ENCODE measurements at regions not wholly inside any gene's neighbourhood (a gene's known extent, or its start where the extent isn't known, plus 50 kb on each side); places are given as distances from the start of the nearest gene placed in this dataset.

- no peak for DNase-seq
Observed at GRCh38 chr2:2842466-2842865, 511.4 kb upstream of the MYT1L start.

GRCh38 chr2:2840681-2841300 is 509.7 kb upstream of the MYT1L start:
- DNase-seq = no peak

GRCh38 chr2:2839782-2840531 is 508.9 kb upstream of the MYT1L start:
- DNase-seq = no peak

GRCh38 chr2:2839393-2839781 is 508.3 kb upstream of the MYT1L start:
- no peak for DNase-seq

GRCh38 chr2:2838548-2838845 is 507.4 kb upstream of the MYT1L start:
- DNase-seq = no peak

- DNase-seq = no peak
Observed at GRCh38 chr2:2837746-2838547, 506.9 kb upstream of the MYT1L start.

GRCh38 chr2:2836343-2837070 is 505.4 kb upstream of the MYT1L start:
- DNase-seq = no peak

GRCh38 chr2:2834516-2835254 is 503.6 kb upstream of the MYT1L start:
- DNase-seq = no peak

- DNase-seq = no peak
Observed at GRCh38 chr2:2834105-2834504, 503.0 kb upstream of the MYT1L start.

GRCh38 chr2:2832657-2833056 is 501.6 kb upstream of the MYT1L start:
- no peak for DNase-seq

- no peak for DNase-seq
Observed at GRCh38 chr2:2831633-2832032, 500.6 kb upstream of the MYT1L start.

GRCh38 chr2:2830576-2830975 is 499.5 kb upstream of the MYT1L start:
- DNase-seq = no peak

- no peak for DNase-seq
Observed at GRCh38 chr2:2828774-2829368, 497.8 kb upstream of the MYT1L start.

GRCh38 chr2:2827761-2828221 is 496.7 kb upstream of the MYT1L start:
- no peak for DNase-seq

GRCh38 chr2:2827046-2827636 is 496.1 kb upstream of the MYT1L start:
- no peak for DNase-seq

- no peak for DNase-seq
Observed at GRCh38 chr2:2826621-2827020, 495.5 kb upstream of the MYT1L start.

GRCh38 chr2:2826209-2826551 is 495.1 kb upstream of the MYT1L start:
- no peak for DNase-seq

- no peak for DNase-seq
Observed at GRCh38 chr2:2825516-2826208, 494.6 kb upstream of the MYT1L start.

- no peak for DNase-seq
Observed at GRCh38 chr2:2825062-2825461, 494.0 kb upstream of the MYT1L start.

GRCh38 chr2:2824588-2824987 is 493.5 kb upstream of the MYT1L start:
- no peak for DNase-seq

- no peak for DNase-seq
Observed at GRCh38 chr2:2823061-2823753, 492.1 kb upstream of the MYT1L start.
